DMS53 treated with DMSO at 0.1 percent for 48 hours (cell line): ENCODE measurements at regions not wholly inside any gene's neighbourhood (a gene's known extent, or its start where the extent isn't known, plus 50 kb on each side); places are given as distances from the start of the nearest gene placed in this dataset.
"Not testable (repeated sequence)": the region's sequence is repeated elsewhere in the genome, so short reads cannot be mapped to it uniquely, and the experiment has no call there.

ENCODE experiments used
- DNase-seq: peaks from one replicate; lab custom pipeline; 2025; ENCODE audit not compliant: unreplicated experiment; lab: John Stamatoyannopoulos, UW

DNA sequence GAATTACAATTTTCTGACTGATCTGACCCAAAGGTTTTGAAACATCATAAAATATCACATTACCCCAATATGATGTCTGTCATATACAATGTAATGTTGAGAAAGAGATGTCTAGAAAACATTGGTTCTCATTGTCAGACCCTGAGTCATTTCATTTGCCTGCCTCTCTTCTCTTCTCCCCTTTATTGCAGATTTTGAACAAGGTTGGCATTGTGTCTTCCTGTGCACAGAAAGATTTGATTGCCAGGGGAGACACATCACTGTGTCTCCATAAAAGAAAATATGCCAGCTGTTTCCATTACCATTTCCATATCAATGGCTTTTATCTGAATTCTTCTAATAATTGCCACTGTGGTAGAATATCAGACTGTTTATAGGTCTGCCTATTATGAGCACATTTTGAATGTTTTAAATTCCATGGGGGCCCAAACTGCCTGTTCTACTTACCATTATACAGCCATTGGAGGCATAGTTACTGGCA lies 65.6 kb downstream of the IFI44 start:
- DNase-seq, result no peak

DNA sequence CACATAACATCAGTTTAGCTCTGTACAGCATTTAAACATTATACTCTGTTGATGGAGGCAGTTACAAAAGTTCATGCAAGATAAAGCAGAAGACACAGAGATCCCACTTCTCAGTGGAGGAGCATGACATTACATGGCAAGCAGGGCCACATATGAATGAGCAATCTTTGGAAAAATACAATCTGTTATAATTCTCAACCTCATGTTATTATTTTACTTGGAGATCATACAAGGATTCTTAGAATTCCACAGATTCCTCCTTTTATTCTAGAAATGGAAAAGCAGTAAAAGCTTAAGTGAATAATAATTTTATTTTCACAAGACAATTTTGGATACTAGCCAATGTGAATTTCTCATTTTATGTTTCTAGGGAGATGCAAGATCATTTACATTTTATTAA lies 66.6 kb downstream of the IFI44 start:
- DNase-seq, result no peak

DNA sequence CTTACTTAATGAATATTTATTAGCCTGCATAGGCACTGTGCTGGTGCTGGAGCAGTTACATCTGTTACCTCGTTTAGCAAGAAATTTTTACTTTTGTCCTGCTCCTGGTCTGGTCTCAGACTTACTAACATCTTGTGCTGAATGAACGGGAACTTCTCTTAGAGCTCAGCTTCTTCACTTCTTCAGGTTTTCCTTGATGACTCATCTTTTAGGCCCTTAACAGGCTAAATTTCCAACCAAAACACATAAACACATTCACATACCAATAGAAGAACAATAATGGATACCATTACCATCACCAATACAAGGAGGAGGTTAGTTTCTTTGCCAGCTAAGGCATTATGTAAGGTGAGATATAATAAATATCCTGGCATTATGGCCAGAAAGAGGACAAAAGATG lies 68.9 kb downstream of the IFI44 start:
- no peak for DNase-seq

GRCh38 chr1:78721136-78721535 lies 71.5 kb downstream of the IFI44 start:
- DNase-seq, result no peak

DNA sequence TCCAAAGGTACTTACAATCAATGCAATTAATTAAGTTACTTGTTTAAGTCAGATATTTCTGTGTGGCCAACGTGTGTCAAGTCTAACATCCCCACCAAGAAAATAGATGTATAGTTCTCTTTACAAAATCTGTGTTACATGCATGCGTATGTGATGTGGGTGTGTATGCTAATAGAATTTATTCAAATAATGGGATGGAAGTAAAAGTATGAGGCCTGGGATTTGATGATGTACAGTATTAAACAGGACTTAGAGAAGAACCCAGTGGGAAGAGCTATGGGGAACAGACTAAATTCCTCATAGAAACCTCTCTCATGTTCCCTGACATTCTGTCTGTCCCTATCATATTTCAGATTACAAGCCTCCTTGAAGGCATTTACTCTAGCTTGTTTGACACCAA lies 72.5 kb downstream of the IFI44 start:
- no peak for DNase-seq

DNA sequence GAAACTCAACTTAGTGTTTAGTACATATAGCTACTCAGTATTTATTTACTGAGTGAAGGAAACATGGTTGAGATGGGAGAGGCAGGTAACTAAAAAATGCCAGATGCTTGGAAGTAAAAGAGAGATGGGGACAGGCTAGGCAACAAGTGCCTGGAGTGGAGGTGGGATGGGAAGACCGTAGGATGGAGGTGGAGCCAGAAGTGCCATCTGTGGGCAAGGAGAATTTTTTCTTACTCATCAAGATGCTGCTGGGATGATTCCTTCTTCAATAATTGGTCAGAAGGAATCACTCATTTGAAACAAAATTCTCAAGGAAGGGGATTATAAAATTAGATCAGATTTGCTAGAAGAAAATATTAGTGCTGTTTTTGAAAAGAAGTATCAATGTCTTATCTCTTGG lies 72.9 kb downstream of the IFI44 start:
- no peak for DNase-seq

DNA sequence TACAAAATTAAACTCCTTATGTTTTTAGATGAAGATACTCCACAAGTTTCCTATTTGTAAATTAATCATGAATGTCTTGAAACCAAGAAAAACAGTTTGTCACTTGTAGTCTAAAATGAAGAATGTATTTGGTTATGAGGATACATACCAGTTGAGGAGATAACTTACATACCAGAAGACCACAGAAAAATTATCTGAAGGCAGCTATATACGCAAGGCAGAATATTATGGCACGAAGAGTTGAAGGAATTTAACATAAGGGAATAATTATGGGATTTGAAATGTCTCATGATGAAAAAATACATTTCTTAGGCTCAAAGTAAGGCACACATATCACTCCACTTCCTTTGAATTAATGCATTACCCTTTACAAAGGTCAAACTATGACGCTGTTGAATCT lies 73.3 kb downstream of the IFI44 start:
- no peak for DNase-seq

- DNase-seq, result no peak
Observed at GRCh38 chr1:78726686-78727085, 77.1 kb downstream of the IFI44 start.

DNA sequence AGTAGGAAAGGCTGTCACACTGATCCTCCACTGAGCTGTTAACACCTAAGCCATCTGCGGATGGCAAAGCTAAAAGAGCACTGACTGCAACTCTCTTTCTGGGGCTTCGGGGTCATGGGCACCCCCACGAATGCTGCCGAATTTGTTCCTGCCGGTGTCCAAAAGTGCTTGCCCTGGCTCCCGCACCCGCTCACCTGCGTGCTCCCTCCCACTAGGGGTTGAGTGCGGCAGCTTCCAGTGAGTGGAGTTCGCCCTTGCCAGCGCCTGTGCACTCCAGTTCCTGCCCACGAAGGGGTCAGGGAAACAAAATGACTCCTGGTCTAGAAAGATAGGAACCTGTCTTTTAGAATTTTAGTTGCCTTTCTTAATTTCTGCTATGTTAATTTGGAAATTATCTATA lies 78.7 kb downstream of the IFI44 start:
- DNase-seq, result no peak

GRCh38 chr1:78730054-78730453 lies 80.4 kb downstream of the IFI44 start:
- DNase-seq, result no peak

GRCh38 chr1:78731674-78732073 lies 82.0 kb downstream of the IFI44 start:
- no peak for DNase-seq

- no peak for DNase-seq
Observed at GRCh38 chr1:78737241-78737640, 87.6 kb downstream of the IFI44 start.

DNA sequence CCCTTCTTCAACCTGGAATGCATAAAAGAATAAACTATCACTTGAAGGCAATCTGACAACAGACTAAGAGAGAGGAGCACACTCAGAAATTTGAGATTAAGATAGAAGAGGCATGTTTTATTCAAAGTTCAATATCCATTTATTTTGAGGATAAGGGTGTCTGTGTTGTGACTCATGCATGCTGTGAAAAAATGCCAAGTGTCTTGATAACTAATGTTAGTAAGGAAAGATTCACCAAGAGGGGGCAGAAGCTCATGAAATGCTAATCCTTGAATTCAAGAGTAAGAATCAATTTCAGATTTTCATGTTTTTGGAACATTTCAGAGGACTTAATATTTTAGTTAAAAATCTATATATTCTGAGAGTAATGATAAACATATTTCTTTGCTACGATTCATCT lies 94.0 kb downstream of the IFI44 start:
- DNase-seq, result no peak

DNA sequence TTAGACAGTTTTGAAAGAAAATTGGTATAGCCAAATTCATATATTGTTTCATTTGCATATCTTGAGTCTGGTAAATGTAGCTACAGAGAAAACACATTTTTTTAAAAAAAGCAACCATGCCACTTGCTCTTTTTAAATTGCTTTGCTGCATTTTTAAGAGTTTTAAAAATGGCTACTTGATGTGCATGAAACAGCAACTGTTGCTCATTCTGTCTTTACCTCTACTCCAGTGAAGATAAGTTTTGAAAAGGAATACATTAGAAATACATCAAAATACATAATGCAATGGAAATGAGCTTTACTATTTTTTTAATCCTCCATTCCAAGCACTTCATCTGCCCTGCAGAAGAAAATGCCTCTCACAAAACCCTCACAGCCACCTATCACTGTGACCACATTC lies 95.5 kb downstream of the IFI44 start:
- no peak for DNase-seq

DNA sequence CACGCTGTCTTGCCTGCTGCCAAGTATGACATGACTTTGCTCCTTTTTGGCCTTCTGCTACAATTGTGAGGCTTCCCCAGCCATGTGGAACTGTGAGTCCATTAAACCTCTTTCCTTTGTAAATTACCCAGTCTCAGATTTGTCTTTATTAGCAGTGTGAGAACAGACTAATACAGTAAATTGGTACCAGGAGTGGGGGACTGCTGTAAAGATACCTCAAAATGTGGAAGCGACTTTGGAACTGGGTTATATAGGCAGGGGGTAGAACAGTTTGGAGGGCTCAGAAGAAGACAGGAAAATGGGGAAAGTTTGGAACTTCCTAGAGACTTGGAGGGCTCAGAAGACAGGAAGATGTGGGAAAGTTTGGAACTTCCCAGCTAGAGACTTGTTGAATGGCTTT lies 104.0 kb downstream of the IFI44 start:
- DNase-seq, result not testable (repeated sequence)

DNA sequence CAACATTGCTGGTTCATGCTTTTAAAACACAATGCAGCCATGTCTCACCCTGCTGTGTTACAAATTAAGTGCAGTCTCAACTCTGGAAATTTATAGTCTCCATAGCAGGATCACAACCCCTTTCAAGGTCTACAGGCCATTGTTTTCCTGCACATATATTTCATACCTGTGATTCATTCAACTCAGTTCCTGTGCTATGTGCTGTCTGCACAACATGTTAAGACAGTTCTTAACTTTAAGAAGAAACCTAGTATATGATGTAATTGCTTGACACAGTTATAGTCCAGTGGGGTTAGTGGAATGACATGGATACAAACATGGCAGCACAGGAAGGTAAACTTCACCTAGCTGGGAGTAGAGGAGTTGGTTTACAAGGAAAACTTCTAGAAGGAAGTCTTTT lies 106.4 kb downstream of the IFI44 start:
- no peak for DNase-seq

DNA sequence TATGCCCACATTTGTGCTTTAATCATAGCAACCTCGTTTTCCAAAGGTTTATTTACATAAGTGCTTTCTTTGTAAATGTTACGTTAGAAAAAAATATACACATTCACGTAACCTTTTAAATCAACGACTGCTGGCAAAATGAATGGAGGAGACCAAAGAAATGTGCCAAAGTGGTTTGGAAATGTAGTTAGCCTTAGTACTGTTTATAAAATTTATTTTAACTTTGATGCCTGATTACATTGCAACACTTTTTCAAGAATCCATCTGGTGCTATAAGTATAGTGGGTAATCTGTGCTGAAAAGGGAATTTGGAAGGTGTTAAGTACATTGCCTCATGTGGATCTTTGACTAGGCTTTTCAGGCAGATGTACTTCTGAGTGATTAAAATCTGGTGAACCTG lies 108.9 kb downstream of the IFI44 start:
- DNase-seq, result no peak

DNA sequence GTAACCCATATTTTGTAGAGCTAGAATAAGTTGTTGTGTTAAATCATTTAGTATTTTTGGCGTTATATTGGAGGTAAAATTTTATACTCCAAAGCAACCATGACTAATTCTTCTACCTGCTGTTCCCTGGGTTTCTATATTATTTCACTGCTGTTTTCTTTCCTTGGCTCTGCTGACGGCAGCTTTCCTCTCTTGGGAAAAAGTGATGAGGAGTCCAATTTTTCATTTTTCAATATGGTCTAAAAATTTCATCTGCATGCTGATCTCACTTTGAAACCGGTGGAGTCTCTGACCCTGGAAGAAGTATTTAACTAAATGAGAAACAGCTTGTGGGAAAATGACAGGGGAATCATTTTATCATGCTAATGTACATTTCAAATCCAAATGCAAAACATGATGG lies 110.2 kb downstream of the IFI44 start:
- DNase-seq, result no peak

DNA sequence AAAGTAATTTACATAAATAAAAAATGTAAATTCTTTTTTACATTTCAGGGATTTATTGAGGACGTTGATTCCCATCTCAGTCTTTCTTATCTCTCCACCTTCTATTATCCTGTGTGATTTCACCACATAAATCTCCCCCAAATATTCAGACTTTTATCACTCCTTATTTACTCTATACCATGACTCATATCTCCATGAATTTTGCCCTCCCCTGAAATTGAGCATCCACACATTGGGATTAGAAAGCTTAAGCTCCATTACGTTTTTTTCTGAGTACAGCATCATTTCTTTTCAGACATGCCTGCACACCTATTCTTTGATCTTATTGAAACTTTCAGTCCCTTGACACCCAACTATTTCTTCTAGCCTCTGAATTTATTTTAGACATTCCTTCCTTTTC lies 111.2 kb downstream of the IFI44 start:
- no peak for DNase-seq

DNA sequence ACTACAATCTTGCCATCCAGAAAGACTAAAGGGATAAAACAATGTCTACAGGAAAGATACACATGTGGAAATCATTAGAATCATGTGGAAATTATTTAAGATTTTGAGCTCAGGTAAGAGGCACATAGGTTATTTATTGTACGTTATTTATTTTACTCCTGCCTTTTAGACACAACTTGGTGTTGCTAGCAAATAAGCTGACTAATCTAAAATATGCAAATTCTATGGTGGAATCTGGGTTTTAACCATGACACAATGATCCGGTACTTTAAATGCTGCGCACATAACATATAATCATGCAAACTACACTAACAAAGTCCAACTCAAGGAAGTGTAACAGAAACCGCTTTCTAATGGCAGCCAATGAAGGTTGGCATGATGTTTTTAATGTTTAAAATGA lies 112.5 kb downstream of the IFI44 start:
- DNase-seq, result no peak

GRCh38 chr1:78765489-78765888 lies 115.9 kb downstream of the IFI44 start:
- DNase-seq, result no peak

- DNase-seq, result no peak
Observed at GRCh38 chr1:78779831-78780230, 130.2 kb downstream of the IFI44 start.

DNA sequence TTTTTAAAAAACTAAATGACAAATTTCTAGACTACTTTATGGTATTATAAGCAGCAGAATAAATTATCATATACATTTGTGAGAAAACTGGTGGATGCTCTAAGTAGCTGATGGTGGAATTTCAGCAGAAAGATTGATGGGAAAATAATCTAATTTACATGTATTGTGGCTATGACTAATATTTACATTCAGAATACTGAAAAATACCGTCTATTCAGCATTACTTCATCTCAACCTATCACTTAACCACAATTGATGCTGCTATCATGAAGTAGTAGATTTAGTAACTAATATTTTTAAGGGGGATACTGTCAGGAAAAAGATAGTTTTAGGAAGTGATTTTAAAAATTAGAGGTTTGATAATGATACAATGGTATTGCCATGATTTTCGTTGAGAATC lies 137.9 kb downstream of the IFI44 start:
- DNase-seq, result no peak

DNA sequence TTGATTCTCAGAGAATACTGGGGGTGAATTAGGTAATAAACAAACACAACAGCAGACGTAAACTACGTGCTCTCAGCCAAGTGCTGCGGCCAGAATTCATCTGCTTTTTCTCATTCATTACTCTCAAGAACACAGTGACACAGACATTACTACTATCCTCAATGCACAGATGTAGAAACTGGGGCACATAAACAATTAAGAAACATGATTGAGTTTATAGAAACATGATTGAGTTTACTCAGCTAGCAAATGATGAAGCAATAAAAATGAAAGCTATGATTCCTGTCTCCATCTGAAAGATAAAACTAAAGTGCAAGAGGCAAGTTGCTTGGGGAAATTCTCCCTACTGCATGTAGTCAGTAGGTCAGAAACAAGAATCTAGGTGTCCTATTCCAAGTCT lies 140.5 kb downstream of the IFI44 start:
- DNase-seq, result no peak
